GM12892 (cell line): ENCODE measurements at regions not wholly inside any gene's neighbourhood (a gene's known extent, or its start where the extent isn't known, plus 50 kb on each side); places are given as distances from the start of the nearest gene placed in this dataset.

Source experiments
- POLR2AphosphoS5 ChIP-seq: IDR thresholded peaks from 2 replicates; pipeline ENCODE4 v1.6.1; 2011; ENCODE audit warnings: low read depth, low read length, control low read depth
- TAF1 ChIP-seq: IDR thresholded peaks from 2 replicates; pipeline ENCODE4 v1.6.1; 2011; ENCODE audit warnings: low read depth, mild to moderate bottlenecking, control low read depth, low read length, borderline replicate concordance

DNA sequence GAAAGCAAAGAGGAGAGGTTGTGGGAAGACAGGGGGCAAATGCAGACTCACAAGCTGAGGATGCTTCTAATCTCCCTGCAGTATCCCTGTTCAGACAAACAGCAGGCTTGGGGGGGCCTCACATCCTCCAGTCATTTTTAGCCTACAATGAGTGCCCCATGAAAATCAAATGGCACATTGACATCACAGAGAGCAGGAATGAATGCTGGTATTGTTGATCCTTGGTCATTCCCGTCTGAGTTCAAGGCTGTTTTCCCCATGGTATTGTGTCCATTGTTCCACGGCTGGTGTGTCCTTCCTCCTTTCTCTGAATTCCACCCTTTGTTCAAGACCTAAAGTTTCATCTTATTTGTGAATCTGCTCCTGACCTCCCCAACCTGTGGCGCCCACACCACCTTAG is 545.6 kb downstream of the AJAP1 start:
- TF ChIP-seq TAF1 (no peak), POLR2AphosphoS5 (no peak)
